ENCODE measurements at regions not wholly inside any gene's neighbourhood (a gene's known extent, or its start where the extent isn't known, plus 50 kb on each side); places are given as distances from the start of the nearest gene placed in this dataset.

GRCh38 chr4:137707626-137708025 is 175.3 kb upstream of the PCDH18 start:
- no peak overlapping the region for H3K27ac Mint-ChIP-seq
- no peak overlapping the region for H3K4me3 Mint-ChIP-seq
- no peaks in the 10 kb centered on the region for H3K36me3 Mint-ChIP-seq (ENCODE audit: low read depth)
- H3K27me3 Mint-ChIP-seq = no peaks in the 10 kb centered on the region
- peaks cover 5% of the 10 kb centered on the region for H3K9me3 Mint-ChIP-seq
- no peak for ATAC-seq (replicated peaks)
- no peaks in the 10 kb centered on the region for H3K4me1 Mint-ChIP-seq

- H3K4me1 Mint-ChIP-seq = no peaks in the 10 kb centered on the region
- H3K27ac Mint-ChIP-seq = no peak overlapping the region
- ATAC-seq (replicated peaks) = no peak
- H3K9me3 Mint-ChIP-seq = peaks cover 5% of the 10 kb centered on the region
- H3K4me3 Mint-ChIP-seq = no peak overlapping the region
- H3K27me3 Mint-ChIP-seq = no peaks in the 10 kb centered on the region
- no peaks in the 10 kb centered on the region for H3K36me3 Mint-ChIP-seq (ENCODE audit: low read depth)
These were observed 174.9 kb upstream of the PCDH18 start for GRCh38 chr4:137707102-137707620.

GRCh38 chr4:137705171-137705783 is 173.0 kb upstream of the PCDH18 start:
- no peaks in the 10 kb centered on the region for H3K36me3 Mint-ChIP-seq (ENCODE audit: low read depth)
- no peak overlapping the region for H3K27ac Mint-ChIP-seq
- H3K4me1 Mint-ChIP-seq = no peaks in the 10 kb centered on the region
- no peak overlapping the region for H3K4me3 Mint-ChIP-seq
- no peaks in the 10 kb centered on the region for H3K27me3 Mint-ChIP-seq
- peaks cover 4% of the 10 kb centered on the region for H3K9me3 Mint-ChIP-seq
- no peak for ATAC-seq (replicated peaks)

- no peaks in the 10 kb centered on the region for H3K36me3 Mint-ChIP-seq (ENCODE audit: low read depth)
- peaks cover 9% of the 10 kb centered on the region for H3K9me3 Mint-ChIP-seq
- no peak overlapping the region for H3K27ac Mint-ChIP-seq
- no peaks in the 10 kb centered on the region for H3K27me3 Mint-ChIP-seq
- no peak overlapping the region for H3K4me3 Mint-ChIP-seq
- H3K4me1 Mint-ChIP-seq = no peaks in the 10 kb centered on the region
- ATAC-seq (replicated peaks) = no peak
These were observed 170.9 kb upstream of the PCDH18 start for GRCh38 chr4:137703195-137703594.

GRCh38 chr4:137702512-137702911 is 170.2 kb upstream of the PCDH18 start:
- H3K4me1 Mint-ChIP-seq = no peaks in the 10 kb centered on the region
- H3K27ac Mint-ChIP-seq = no peak overlapping the region
- no peak for ATAC-seq (replicated peaks)
- no peak overlapping the region for H3K4me3 Mint-ChIP-seq
- no peaks in the 10 kb centered on the region for H3K27me3 Mint-ChIP-seq
- peaks cover 11% of the 10 kb centered on the region for H3K9me3 Mint-ChIP-seq
- no peaks in the 10 kb centered on the region for H3K36me3 Mint-ChIP-seq (ENCODE audit: low read depth)

- ATAC-seq (replicated peaks) = no peak
- Mint-ChIP-seq H3K27me3 (no peaks in the 10 kb centered on the region), H3K9me3 (peaks cover 11% of the 10 kb centered on the region), H3K27ac (no peak overlapping the region), H3K4me3 (no peak overlapping the region), H3K4me1 (no peaks in the 10 kb centered on the region), H3K36me3 (ENCODE audit: low read depth) (no peaks in the 10 kb centered on the region)
These were observed 169.1 kb upstream of the PCDH18 start for GRCh38 chr4:137701401-137701800.

GRCh38 chr4:137700751-137701150 is 168.5 kb upstream of the PCDH18 start:
- no peak for ATAC-seq (replicated peaks)
- Mint-ChIP-seq H3K9me3 (peaks cover 11% of the 10 kb centered on the region), H3K27me3 (no peaks in the 10 kb centered on the region), H3K4me3 (no peak overlapping the region), H3K27ac (no peak overlapping the region), H3K4me1 (no peaks in the 10 kb centered on the region), H3K36me3 (ENCODE audit: low read depth) (no peaks in the 10 kb centered on the region)

GRCh38 chr4:137700072-137700471 is 167.8 kb upstream of the PCDH18 start:
- no peak overlapping the region for H3K4me3 Mint-ChIP-seq
- H3K9me3 Mint-ChIP-seq = peaks cover 11% of the 10 kb centered on the region
- no peaks in the 10 kb centered on the region for H3K27me3 Mint-ChIP-seq
- H3K36me3 Mint-ChIP-seq (ENCODE audit: low read depth) = no peaks in the 10 kb centered on the region
- no peak for ATAC-seq (replicated peaks)
- H3K4me1 Mint-ChIP-seq = no peaks in the 10 kb centered on the region
- H3K27ac Mint-ChIP-seq = no peak overlapping the region

- Mint-ChIP-seq H3K9me3 (peaks cover 7% of the 10 kb centered on the region), H3K4me3 (no peak overlapping the region), H3K27ac (no peak overlapping the region), H3K27me3 (no peaks in the 10 kb centered on the region), H3K4me1 (no peaks in the 10 kb centered on the region), H3K36me3 (ENCODE audit: low read depth) (no peaks in the 10 kb centered on the region)
- ATAC-seq (replicated peaks) = no peak
These were observed 161.8 kb upstream of the PCDH18 start for GRCh38 chr4:137694138-137694537.

GRCh38 chr4:137693641-137694040 is 161.3 kb upstream of the PCDH18 start:
- Mint-ChIP-seq H3K4me1 (no peaks in the 10 kb centered on the region), H3K27me3 (no peaks in the 10 kb centered on the region), H3K4me3 (no peak overlapping the region), H3K9me3 (peaks cover 6% of the 10 kb centered on the region), H3K36me3 (ENCODE audit: low read depth) (no peaks in the 10 kb centered on the region), H3K27ac (no peak overlapping the region)
- ATAC-seq (replicated peaks) = no peak

- H3K4me3 Mint-ChIP-seq = no peak overlapping the region
- H3K36me3 Mint-ChIP-seq (ENCODE audit: low read depth) = no peaks in the 10 kb centered on the region
- H3K27ac Mint-ChIP-seq = no peak overlapping the region
- H3K9me3 Mint-ChIP-seq = no peaks in the 10 kb centered on the region
- ATAC-seq (replicated peaks) = no peak
- H3K27me3 Mint-ChIP-seq = no peaks in the 10 kb centered on the region
- H3K4me1 Mint-ChIP-seq = no peaks in the 10 kb centered on the region
These were observed 159.9 kb upstream of the PCDH18 start for GRCh38 chr4:137692205-137692604.

GRCh38 chr4:137688651-137689050 is 156.4 kb upstream of the PCDH18 start:
- Mint-ChIP-seq H3K27me3 (no peaks in the 10 kb centered on the region), H3K9me3 (peaks cover 6% of the 10 kb centered on the region), H3K4me3 (no peak overlapping the region), H3K27ac (no peak overlapping the region), H3K4me1 (no peaks in the 10 kb centered on the region), H3K36me3 (ENCODE audit: low read depth) (no peaks in the 10 kb centered on the region)
- no peak for ATAC-seq (replicated peaks)

- ATAC-seq (replicated peaks) = no peak
These were observed 153.1 kb upstream of the PCDH18 start for GRCh38 chr4:137685357-137685756.

GRCh38 chr4:137681081-137681480 is 148.8 kb upstream of the PCDH18 start:
- no peak overlapping the region for H3K4me3 Mint-ChIP-seq
- H3K27ac Mint-ChIP-seq = no peak overlapping the region
- no peaks in the 10 kb centered on the region for H3K36me3 Mint-ChIP-seq (ENCODE audit: low read depth)
- H3K27me3 Mint-ChIP-seq = no peaks in the 10 kb centered on the region
- no peaks in the 10 kb centered on the region for H3K4me1 Mint-ChIP-seq
- H3K9me3 Mint-ChIP-seq = peaks cover 7% of the 10 kb centered on the region
- no peak for ATAC-seq (replicated peaks)

More at GRCh38 chr4:137685357-137685756, 153.1 kb upstream of the PCDH18 start:
- H3K9me3 Mint-ChIP-seq = peaks cover 8% of the 10 kb centered on the region
- H3K27ac Mint-ChIP-seq = no peak overlapping the region
- H3K4me1 Mint-ChIP-seq = no peaks in the 10 kb centered on the region
- no peaks in the 10 kb centered on the region for H3K36me3 Mint-ChIP-seq (ENCODE audit: low read depth)
- H3K27me3 Mint-ChIP-seq = no peaks in the 10 kb centered on the region
- no peak overlapping the region for H3K4me3 Mint-ChIP-seq

GRCh38 chr4:137678796-137679195 is 146.5 kb upstream of the PCDH18 start:
- no peaks in the 10 kb centered on the region for H3K36me3 Mint-ChIP-seq (ENCODE audit: low read depth)
- H3K9me3 Mint-ChIP-seq = peaks cover 10% of the 10 kb centered on the region
- H3K4me1 Mint-ChIP-seq = no peaks in the 10 kb centered on the region
- H3K27me3 Mint-ChIP-seq = no peaks in the 10 kb centered on the region
- H3K27ac Mint-ChIP-seq = no peak overlapping the region
- no peak overlapping the region for H3K4me3 Mint-ChIP-seq
- ATAC-seq (replicated peaks) = no peak

- no peak for ATAC-seq (replicated peaks)
- no peaks in the 10 kb centered on the region for H3K27me3 Mint-ChIP-seq
- no peaks in the 10 kb centered on the region for H3K36me3 Mint-ChIP-seq (ENCODE audit: low read depth)
- no peak overlapping the region for H3K4me3 Mint-ChIP-seq
- peaks cover 14% of the 10 kb centered on the region for H3K9me3 Mint-ChIP-seq
- H3K27ac Mint-ChIP-seq = no peak overlapping the region
- no peaks in the 10 kb centered on the region for H3K4me1 Mint-ChIP-seq
These were observed 145.6 kb upstream of the PCDH18 start for GRCh38 chr4:137677863-137678262.

Measured in activated T-helper 17 cell treated with anti-CD3 and anti-CD28 coated beads, Interleukin-2, amount 50 U/mL, for 72 hours (primary cell).